ENCODE measurements at regions not wholly inside any gene's neighbourhood (a gene's known extent, or its start where the extent isn't known, plus 50 kb on each side); places are given as distances from the start of the nearest gene placed in this dataset.

GRCh38 chr13:73602295-73602694, 531.9 kb downstream of the KLF12 start:
- DNase-seq (ENCODE audit: low spot score), result no peak
- in situ Hi-C loops (cut with MboI; ENCODE audit: low sequenced_read_pairs, unreplicated experiment), result no loop called here

DNA sequence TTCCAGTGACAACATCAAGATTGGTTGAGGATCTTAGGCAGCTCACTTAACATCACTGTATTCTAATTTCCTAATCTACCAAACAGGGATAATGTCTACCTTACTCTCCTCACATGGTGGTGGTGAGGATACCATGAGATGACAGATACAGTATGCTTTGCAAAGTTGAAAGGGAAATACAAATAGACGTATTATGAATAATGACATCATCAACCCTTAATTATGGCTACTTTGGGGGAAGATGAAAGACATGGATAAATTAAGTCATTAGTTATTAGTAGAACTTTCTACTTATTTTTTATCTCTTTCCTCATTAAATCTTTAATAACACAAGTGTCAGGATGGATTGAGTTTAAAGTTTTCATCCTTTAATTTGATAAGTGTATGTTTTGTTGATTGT, 532.5 kb downstream of the KLF12 start:
- in situ Hi-C loops (cut with MboI; ENCODE audit: low sequenced_read_pairs, unreplicated experiment), result no loop called here
- DNase-seq (ENCODE audit: low spot score), result no peak
- TF ChIP-seq, protein P1, sequence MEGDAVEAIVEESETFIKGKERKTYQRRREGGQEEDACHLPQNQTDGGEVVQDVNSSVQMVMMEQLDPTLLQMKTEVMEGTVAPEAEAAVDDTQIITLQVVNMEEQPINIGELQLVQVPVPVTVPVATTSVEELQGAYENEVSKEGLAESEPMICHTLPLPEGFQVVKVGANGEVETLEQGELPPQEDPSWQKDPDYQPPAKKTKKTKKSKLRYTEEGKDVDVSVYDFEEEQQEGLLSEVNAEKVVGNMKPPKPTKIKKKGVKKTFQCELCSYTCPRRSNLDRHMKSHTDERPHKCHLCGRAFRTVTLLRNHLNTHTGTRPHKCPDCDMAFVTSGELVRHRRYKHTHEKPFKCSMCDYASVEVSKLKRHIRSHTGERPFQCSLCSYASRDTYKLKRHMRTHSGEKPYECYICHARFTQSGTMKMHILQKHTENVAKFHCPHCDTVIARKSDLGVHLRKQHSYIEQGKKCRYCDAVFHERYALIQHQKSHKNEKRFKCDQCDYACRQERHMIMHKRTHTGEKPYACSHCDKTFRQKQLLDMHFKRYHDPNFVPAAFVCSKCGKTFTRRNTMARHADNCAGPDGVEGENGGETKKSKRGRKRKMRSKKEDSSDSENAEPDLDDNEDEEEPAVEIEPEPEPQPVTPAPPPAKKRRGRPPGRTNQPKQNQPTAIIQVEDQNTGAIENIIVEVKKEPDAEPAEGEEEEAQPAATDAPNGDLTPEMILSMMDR (IDR thresholded peaks at IDR 0.05; ENCODE audit: borderline replicate concordance, control extremely low read depth, extremely low read depth, insufficient read depth, missing control alignments), result no peak

More at GRCh38 chr13:73602295-73602694, 531.9 kb downstream of the KLF12 start:
- TF ChIP-seq, protein P1 (IDR thresholded peaks at IDR 0.05; ENCODE audit: borderline replicate concordance, control extremely low read depth, extremely low read depth, insufficient read depth, missing control alignments), result no peak

DNA sequence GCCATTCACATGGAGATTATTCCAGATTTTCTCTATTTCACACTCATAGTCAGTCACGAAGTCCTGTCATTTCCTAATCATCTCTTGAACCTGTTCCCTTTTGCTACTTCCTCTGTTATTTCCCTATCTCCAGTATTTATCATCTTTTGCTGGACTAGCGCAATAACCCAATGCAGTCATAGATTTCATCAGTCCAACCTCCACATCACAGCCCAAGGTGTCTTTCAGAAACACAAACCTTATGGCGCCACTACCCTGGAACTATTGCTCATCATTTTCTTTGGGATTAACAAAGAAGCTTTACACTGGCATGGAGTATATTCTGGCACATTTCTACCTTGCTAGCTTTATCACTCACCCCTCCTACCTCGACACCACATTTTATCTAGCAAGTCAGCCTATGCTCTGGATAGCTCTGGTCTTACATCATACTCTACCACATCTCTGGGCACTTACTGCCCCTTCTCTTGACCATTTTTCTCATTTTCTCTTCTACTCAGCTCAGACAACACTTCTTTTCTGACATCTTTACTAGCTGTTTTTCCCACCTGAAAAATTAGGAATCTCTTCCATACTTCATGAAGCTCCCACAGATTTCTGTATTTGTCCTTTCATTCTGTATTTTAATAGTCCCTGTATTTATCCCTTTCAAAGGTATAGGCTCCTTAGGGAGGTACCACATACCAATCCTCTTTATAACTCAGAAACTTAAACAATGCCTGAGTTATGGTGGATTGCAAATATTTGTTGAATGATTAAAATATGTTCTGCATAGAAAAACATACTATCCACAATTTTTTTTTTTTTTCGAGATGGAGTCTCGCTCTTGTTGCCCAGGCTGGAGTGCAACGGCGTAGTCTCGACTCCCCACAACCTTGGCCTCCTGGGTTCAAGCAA, 534.7 kb downstream of the KLF12 start:
- DNase-seq (ENCODE audit: low spot score), result no peak
- TF ChIP-seq, protein P1 (IDR thresholded peaks at IDR 0.05; ENCODE audit: borderline replicate concordance, control extremely low read depth, extremely low read depth, insufficient read depth, missing control alignments), result no peak
- in situ Hi-C loops (cut with MboI; ENCODE audit: low sequenced_read_pairs, unreplicated experiment), result no loop called here

- TF ChIP-seq, protein P1 (IDR thresholded peaks at IDR 0.05; ENCODE audit: borderline replicate concordance, control extremely low read depth, extremely low read depth, insufficient read depth, missing control alignments), result no peak
- in situ Hi-C loops (cut with MboI; ENCODE audit: low sequenced_read_pairs, unreplicated experiment), result no loop called here
- no peak for DNase-seq (ENCODE audit: low spot score)
Observed at GRCh38 chr13:73598020-73598712, 536.0 kb downstream of the KLF12 start.

- no peak for DNase-seq (ENCODE audit: low spot score)
- TF ChIP-seq, protein P1 (IDR thresholded peaks at IDR 0.05; ENCODE audit: borderline replicate concordance, control extremely low read depth, extremely low read depth, insufficient read depth, missing control alignments), result no peak
- in situ Hi-C loops (cut with MboI; ENCODE audit: low sequenced_read_pairs, unreplicated experiment), result no loop called here
Observed at GRCh38 chr13:73596382-73596781, 537.6 kb downstream of the KLF5 start.

- TF ChIP-seq, protein P1 (IDR thresholded peaks at IDR 0.05; ENCODE audit: borderline replicate concordance, control extremely low read depth, extremely low read depth, insufficient read depth, missing control alignments), result no peak
- in situ Hi-C loops (cut with MboI; ENCODE audit: low sequenced_read_pairs, unreplicated experiment), result no loop called here
- DNase-seq (ENCODE audit: low spot score), result no peak
Observed at GRCh38 chr13:73593199-73593765, 534.5 kb downstream of the KLF5 start.
